Adrenal gland (tissue), 9 donors: ENCODE measurements at regions not wholly inside any gene's neighbourhood (a gene's known extent, or its start where the extent isn't known, plus 50 kb on each side); places are given as distances from the start of the nearest gene placed in this dataset.
A peak's percentile ranks its signal among the peaks of the same experiment; 100 is the strongest.

Source experiments
- DNase-seq, 7 donors: peaks; one replicate each; pipeline ENCODE4 v3.0.0-alpha.2; 2019 to 2020
- H3K27ac ChIP-seq, 5 donors: fragments of 200-600 bp; sonication (generic) in 4 of 5; 1 replicate in 3 of 5; 2 replicates in 2 of 5; pipeline versions ENCODE4 v1.5.1 to v1.8.0; 2016 to 2020; ENCODE audit warnings: mild to moderate bottlenecking in 1 of 5
- H3K27me3 ChIP-seq: fragments of 200-600 bp; 2 replicates; pipeline ENCODE4 v1.8.0; 2021
- H3K36me3 ChIP-seq, 2 donors: fragments of 200-600 bp; replicated peaks in 1 of 2; 1 replicate in 1 of 2; 2 replicates in 1 of 2; pipeline versions ENCODE4 v1.5.1 to v1.8.0; 2018 to 2022
- H3K4me1 ChIP-seq, 2 donors: fragments of 200-600 bp; replicated peaks in 1 of 2; 1 replicate in 1 of 2; 2 replicates in 1 of 2; pipeline versions ENCODE4 v1.5.1 to v1.8.0; 2018 to 2021
- H3K4me3 ChIP-seq, 4 donors: fragments of 200-600 bp; sonication (generic) in 3 of 4; one replicate each; pipeline ENCODE4 v1.5.1; 2016 to 2018
- H3K9me3 ChIP-seq, 3 donors: fragments of 200-600 bp; sonication (generic) in 1 of 3; replicated peaks in 1 of 3; 1 replicate in 2 of 3; 2 replicates in 1 of 3; pipeline versions ENCODE4 v1.5.1 to v1.8.0; 2016 to 2021
- CTCF ChIP-seq, 6 experiments: fragments of 450-650 bp in 4 of 6; fragments of 200-600 bp in 2 of 6; sonication (generic) in 1 of 6; IDR thresholded peaks; 1 replicate in 5 of 6; 2 replicates in 1 of 6; pipeline versions ENCODE4 v1.5.1 to v1.8.0; 2016 to 2021; ENCODE audit warnings: antibody characterized with exemption in 6 of 6, mild to moderate bottlenecking in 2 of 6, moderate library complexity in 1 of 6
- POLR2A ChIP-seq, 2 donors: fragments of 450-650 bp; IDR thresholded peaks; one replicate each; pipeline ENCODE4 v1.6.1; 2017; ENCODE audit warnings: antibody characterized with exemption in 2 of 2, mild to moderate bottlenecking in 2 of 2, moderate library complexity in 1 of 2
- WGBS, 4 donors: extraction: QIAGEN DNeasy Blood & Tissue Kit in 2 of 4; methylation state at CpG; one replicate each; pipeline versions ENCODE4 v1.1.5 to v1.1.7; 2013 to 2017; 5-methylcytosine and 5-hydroxymethylcytosine counted together
- intact Hi-C, 2 donors: fragments of 100-400 bp; cut with DNase I; formaldehyde crosslinking; loops; one replicate each; pipeline versions ENCODE4 v1.14.1 to v1.15.0; 2022 to 2023
- donor health status: healthy with polysubstance abuse.
- donor health status: Bipolar disorder and iron deficiency.
- donor health status: DM: yes; HTN: yes; CAD: no.
- donor health status: DM: no; HTN: no; CAD: no.
- donor health status: DM: no; HTN: no; CAD: no.

- Histone ChIP-seq H3K27ac (no peak overlapping the region), H3K36me3 (no peaks in the 10 kb centered on the region), H3K27me3 (no peaks in the 10 kb centered on the region), H3K9me3 (no peaks in the 10 kb centered on the region), H3K4me3 (peak overlapping the region in 1 of 4 donors; percentile 16), H3K4me1 (no peaks in the 10 kb centered on the region)
- WGBS, 4 donors, result 26 to 33% (median 28%) methylated on average over 19 to 24 of the region's 24 CpGs
- no peak for TF ChIP-seq POLR2A (IDR thresholded peaks at IDR 0.05)
- peak; percentile 23 to 58 (median 44) for TF ChIP-seq CTCF (IDR thresholded peaks at IDR 0.05)
- intact Hi-C loops, result no loop called here
- DNase-seq, result peak; percentile 68 to 78 (median 76)
Observed at GRCh38 chr6:18990059-18990978, 603.2 kb downstream of the RNF144B start.

- Histone ChIP-seq H3K36me3 (no peaks in the 10 kb centered on the region), H3K4me1 (no peaks in the 10 kb centered on the region), H3K27me3 (no peaks in the 10 kb centered on the region), H3K9me3 (no peaks in the 10 kb centered on the region), H3K27ac (no peak overlapping the region), H3K4me3 (no peak overlapping the region)
- DNase-seq, result peak in 1 of 7 donors; percentile 1
- intact Hi-C loops, result no loop called here
- TF ChIP-seq POLR2A (IDR thresholded peaks at IDR 0.05) (no peak), CTCF (IDR thresholded peaks at IDR 0.05) (peak in 5 of 6 experiments; percentile 32 to 45 (median 37))
- 14 to 34% (median 29%) methylated on average over 2 of the region's 2 CpGs for WGBS, 4 donors
Observed at GRCh38 chr6:18997375-18997826, 610.3 kb downstream of the RNF144B start.

GRCh38 chr6:19002976-19003560 is 615.9 kb downstream of the RNF144B start:
- Histone ChIP-seq H3K27ac (no peak overlapping the region), H3K27me3 (no peaks in the 10 kb centered on the region), H3K9me3 (no peaks in the 10 kb centered on the region), H3K4me3 (no peak overlapping the region), H3K4me1 (no peaks in the 10 kb centered on the region), H3K36me3 (no peaks in the 10 kb centered on the region)
- TF ChIP-seq POLR2A (IDR thresholded peaks at IDR 0.05), result no peak
- no peak for TF ChIP-seq CTCF (IDR thresholded peaks at IDR 0.05)
- intact Hi-C loops, result no loop called here
- 35 to 67% (median 50%) methylated on average over 1 of the region's 1 CpG for WGBS, 4 donors
- DNase-seq, result no peak

GRCh38 chr6:19004176-19004575 is 617.0 kb downstream of the RNF144B start:
- Histone ChIP-seq H3K36me3 (no peaks in the 10 kb centered on the region), H3K27me3 (no peaks in the 10 kb centered on the region), H3K4me1 (no peaks in the 10 kb centered on the region), H3K27ac (no peak overlapping the region), H3K9me3 (no peaks in the 10 kb centered on the region), H3K4me3 (no peak overlapping the region)
- TF ChIP-seq POLR2A (IDR thresholded peaks at IDR 0.05), result no peak
- TF ChIP-seq CTCF (IDR thresholded peaks at IDR 0.05), result no peak
- DNase-seq, result no peak
- 62 to 82% (median 73%) methylated on average over 4 of the region's 4 CpGs for WGBS, 4 donors
- intact Hi-C loops, result no loop called here
